GM12892 (cell line): ENCODE measurements at regions not wholly inside any gene's neighbourhood (a gene's known extent, or its start where the extent isn't known, plus 50 kb on each side); places are given as distances from the start of the nearest gene placed in this dataset.

Experiments used
- DNase-seq: peaks from one replicate; pipeline ENCODE4 v3.0.0; 2011; ENCODE audit not compliant: insufficient read length
- FAIRE-seq: peaks from 2 replicates; lab custom pipeline; 2011; peaks lifted over from hg19 to GRCh38; lab: Jason Lieb, UNC
- POLR2A ChIP-seq: IDR thresholded peaks from 2 replicates; pipeline ENCODE4 v1.6.1; 2011; ENCODE audit warnings: low read depth, low read length, control low read depth
- POLR2AphosphoS5 ChIP-seq: IDR thresholded peaks from 2 replicates; pipeline ENCODE4 v1.6.1; 2011; ENCODE audit warnings: low read depth, low read length, control low read depth
- TAF1 ChIP-seq: IDR thresholded peaks from 2 replicates; pipeline ENCODE4 v1.6.1; 2011; ENCODE audit warnings: low read depth, mild to moderate bottlenecking, control low read depth, low read length, borderline replicate concordance

- FAIRE-seq (no peak), DNase-seq (no peak)
- TF ChIP-seq POLR2AphosphoS5, result no peak
- TF ChIP-seq TAF1, result no peak
Measured at GRCh38 chr20:6209093-6209492, 86.3 kb upstream of the FERMT1 start.

- FAIRE-seq (no peak), DNase-seq (no peak)
- TF ChIP-seq POLR2AphosphoS5 (no peak), TAF1 (no peak), POLR2A (no peak)
Measured at GRCh38 chr20:6200092-6200491, 77.3 kb upstream of the FERMT1 start.

- TF ChIP-seq TAF1, result no peak
- TF ChIP-seq POLR2AphosphoS5, result no peak
- no peak for TF ChIP-seq POLR2A
- no peak for FAIRE-seq
- no peak for DNase-seq
Measured at GRCh38 chr20:6185268-6185667, 62.4 kb upstream of the FERMT1 start.

GRCh38 chr20:6184086-6184485 is 61.3 kb upstream of the FERMT1 start:
- TF ChIP-seq POLR2AphosphoS5, result no peak
- no peak for TF ChIP-seq POLR2A
- DNase-seq (no peak), FAIRE-seq (no peak)

- TF ChIP-seq POLR2A, result no peak
- no peak for TF ChIP-seq TAF1
- TF ChIP-seq POLR2AphosphoS5, result no peak
- no peak for DNase-seq
- no peak for FAIRE-seq
Measured at GRCh38 chr20:6180531-6180930, 57.7 kb upstream of the FERMT1 start.

- TF ChIP-seq POLR2A (no peak), TAF1 (no peak), POLR2AphosphoS5 (no peak)
- no peak for DNase-seq
- no peak for FAIRE-seq
Measured at GRCh38 chr20:6178537-6178936, 55.7 kb upstream of the FERMT1 start.

- TF ChIP-seq TAF1, result no peak
- TF ChIP-seq POLR2AphosphoS5, result no peak
- no peak for TF ChIP-seq POLR2A
- FAIRE-seq (no peak), DNase-seq (no peak)
Measured at GRCh38 chr20:6173481-6173880, 50.7 kb upstream of the FERMT1 start.
